Activated CD4-positive, alpha-beta T cell treated with anti-CD3 and anti-CD28 coated beads, Interleukin-2, amount 10 ng/mL, durations not matched to agents 7 days and 5 days (primary cell): ENCODE measurements at regions not wholly inside any gene's neighbourhood (a gene's known extent, or its start where the extent isn't known, plus 50 kb on each side); places are given as distances from the start of the nearest gene placed in this dataset.

Experiments used
- CTCF ChIA-PET: fragments of 350-600 bp; sonication (Branson Sonifier 250); formaldehyde crosslinking; loops from one replicate; lab custom pipeline; 2021; ENCODE audit warnings: antibody characterized with exemption; lab: Charles Lee
- POLR2A ChIA-PET: fragments of 350-600 bp; sonication (Branson Sonifier 250); formaldehyde crosslinking; loops from one replicate; lab custom pipeline; 2021; ENCODE audit warnings: antibody characterized with exemption; lab: Charles Lee
- DNase-seq: peaks from one replicate; pipeline ENCODE4 v3.0.0-alpha.2; 2020
- H3K27ac Mint-ChIP-seq: one replicate; pipeline ENCODE4 v1.8.0; 2021; ENCODE audit warnings: mild to moderate bottlenecking, moderate library complexity, mixed read lengths
- H3K27me3 Mint-ChIP-seq: one replicate; pipeline ENCODE4 v1.8.0; 2021; ENCODE audit warnings: mixed read lengths
- H3K36me3 Mint-ChIP-seq: one replicate; pipeline ENCODE4 v1.8.0; 2021; ENCODE audit warnings: low read depth, mixed read lengths
- H3K4me1 Mint-ChIP-seq: one replicate; pipeline ENCODE4 v1.8.0; 2021; ENCODE audit warnings: mixed read lengths
- H3K4me3 Mint-ChIP-seq: one replicate; pipeline ENCODE4 v1.8.0; 2021; ENCODE audit warnings: mild to moderate bottlenecking, moderate library complexity, mixed read lengths
- H3K9me3 Mint-ChIP-seq: one replicate; pipeline ENCODE4 v1.8.0; 2021; ENCODE audit warnings: mixed read lengths

GRCh38 chr21:15409031-15409430 lies 320.8 kb upstream of the USP25 start:
- POLR2A ChIA-PET = no interaction called here
- Mint-ChIP-seq H3K27ac (no peak overlapping the region), H3K9me3 (peaks cover 15% of the 10 kb centered on the region)

GRCh38 chr21:15410853-15411252 lies 318.9 kb upstream of the USP25 start:
- Mint-ChIP-seq H3K4me1 (no peaks in the 10 kb centered on the region), H3K27me3 (no peaks in the 10 kb centered on the region), H3K9me3 (peaks cover 15% of the 10 kb centered on the region), H3K36me3 (peaks cover 2% of the 10 kb centered on the region), H3K27ac (no peak overlapping the region), H3K4me3 (no peak overlapping the region)
- CTCF ChIA-PET = no interaction called here
- no peak for DNase-seq
- POLR2A ChIA-PET = no interaction called here

More at GRCh38 chr21:15409031-15409430, 320.8 kb upstream of the USP25 start:
- Mint-ChIP-seq H3K4me3 (no peak overlapping the region), H3K36me3 (peaks cover 2% of the 10 kb centered on the region), H3K4me1 (no peaks in the 10 kb centered on the region), H3K27me3 (no peaks in the 10 kb centered on the region)
- CTCF ChIA-PET = no interaction called here
- DNase-seq = no peak

- CTCF ChIA-PET = no interaction called here
- DNase-seq = no peak
- no peak overlapping the region for H3K4me3 Mint-ChIP-seq
- no peak overlapping the region for H3K27ac Mint-ChIP-seq
- H3K9me3 Mint-ChIP-seq = peaks cover 15% of the 10 kb centered on the region
- no peaks in the 10 kb centered on the region for H3K4me1 Mint-ChIP-seq
- H3K36me3 Mint-ChIP-seq = peaks cover 2% of the 10 kb centered on the region
- H3K27me3 Mint-ChIP-seq = no peaks in the 10 kb centered on the region
- POLR2A ChIA-PET = no interaction called here
Measured at GRCh38 chr21:15414057-15414456, 315.7 kb upstream of the USP25 start.

GRCh38 chr21:15415541-15416261 lies 314.1 kb upstream of the USP25 start:
- DNase-seq = no peak
- Mint-ChIP-seq H3K27ac (no peak overlapping the region), H3K27me3 (no peaks in the 10 kb centered on the region), H3K4me3 (no peak overlapping the region), H3K36me3 (peaks cover 2% of the 10 kb centered on the region), H3K9me3 (peaks cover 15% of the 10 kb centered on the region), H3K4me1 (no peaks in the 10 kb centered on the region)
- ChIA-PET POLR2A (no interaction called here), CTCF (interaction anchor here (1.5 kb wide), 1 partner anchor 11 kb away, joined by 3 read pairs; no protein-coding TSS in a partner anchor)

- Mint-ChIP-seq H3K27me3 (no peaks in the 10 kb centered on the region), H3K27ac (no peak overlapping the region), H3K4me3 (no peak overlapping the region), H3K9me3 (no peaks in the 10 kb centered on the region), H3K36me3 (no peaks in the 10 kb centered on the region), H3K4me1 (peaks cover 7% of the 10 kb centered on the region)
- DNase-seq = no peak
- ChIA-PET POLR2A (interaction anchor here (0.6 to 0.7 kb wide), 2 partner anchors 12 to 29 kb away, joined by 3 to 4 read pairs; no protein-coding TSS in a partner anchor), CTCF (no interaction called here)
Measured at GRCh38 chr21:15421441-15421881, 308.3 kb upstream of the USP25 start.

GRCh38 chr21:15421947-15422346 lies 307.8 kb upstream of the USP25 start:
- Mint-ChIP-seq H3K27me3 (no peaks in the 10 kb centered on the region), H3K4me3 (no peak overlapping the region), H3K36me3 (no peaks in the 10 kb centered on the region), H3K4me1 (peaks cover 7% of the 10 kb centered on the region), H3K27ac (no peak overlapping the region), H3K9me3 (no peaks in the 10 kb centered on the region)
- DNase-seq = no peak
- ChIA-PET CTCF (no interaction called here), POLR2A (interaction anchor here (0.7 kb wide), 1 partner anchor 12 kb away, joined by 3 read pairs; no protein-coding TSS in a partner anchor)

GRCh38 chr21:15422783-15423182 lies 307.0 kb upstream of the USP25 start:
- Mint-ChIP-seq H3K27ac (no peak overlapping the region), H3K4me1 (peaks cover 7% of the 10 kb centered on the region), H3K4me3 (no peak overlapping the region), H3K27me3 (no peaks in the 10 kb centered on the region), H3K9me3 (no peaks in the 10 kb centered on the region), H3K36me3 (no peaks in the 10 kb centered on the region)
- DNase-seq = no peak
- ChIA-PET CTCF (no interaction called here), POLR2A (no interaction called here)

- Mint-ChIP-seq H3K27me3 (no peaks in the 10 kb centered on the region), H3K9me3 (no peaks in the 10 kb centered on the region)
Measured at GRCh38 chr21:15423676-15424445, 305.9 kb upstream of the USP25 start.

GRCh38 chr21:15425049-15425448 lies 304.7 kb upstream of the USP25 start:
- ChIA-PET POLR2A (no interaction called here), CTCF (no interaction called here)
- H3K36me3 Mint-ChIP-seq = no peaks in the 10 kb centered on the region

More at GRCh38 chr21:15423676-15424445, 305.9 kb upstream of the USP25 start:
- H3K27ac Mint-ChIP-seq = no peak overlapping the region
- ChIA-PET POLR2A (no interaction called here), CTCF (no interaction called here)
- DNase-seq = no peak
- H3K4me3 Mint-ChIP-seq = no peak overlapping the region
- H3K36me3 Mint-ChIP-seq = no peaks in the 10 kb centered on the region
- H3K4me1 Mint-ChIP-seq = peaks cover 7% of the 10 kb centered on the region

GRCh38 chr21:15430023-15430422 lies 299.8 kb upstream of the USP25 start:
- Mint-ChIP-seq H3K4me3 (no peak overlapping the region), H3K4me1 (no peaks in the 10 kb centered on the region), H3K27ac (no peak overlapping the region), H3K27me3 (no peaks in the 10 kb centered on the region), H3K36me3 (no peaks in the 10 kb centered on the region), H3K9me3 (peaks cover 5% of the 10 kb centered on the region)
- ChIA-PET POLR2A (interaction anchor here (0.6 kb wide), 1 partner anchor 1043 kb away, joined by 3 read pairs; no protein-coding TSS in a partner anchor), CTCF (interaction anchor here (0.9 to 1.4 kb wide), 2 partner anchors 12 to 18 kb away, joined by 3 read pairs; no protein-coding TSS in a partner anchor)
- no peak for DNase-seq

More at GRCh38 chr21:15425049-15425448, 304.7 kb upstream of the USP25 start:
- Mint-ChIP-seq H3K27ac (no peak overlapping the region), H3K4me1 (peaks cover 7% of the 10 kb centered on the region), H3K4me3 (no peak overlapping the region), H3K9me3 (no peaks in the 10 kb centered on the region), H3K27me3 (no peaks in the 10 kb centered on the region)
- DNase-seq = no peak

GRCh38 chr21:15430577-15430976 lies 299.2 kb upstream of the USP25 start:
- CTCF ChIA-PET = interaction anchor here (0.9 to 2.0 kb wide), 3 partner anchors 11 to 18 kb away, joined by 3 to 5 read pairs (median 3); no protein-coding TSS in a partner anchor
- Mint-ChIP-seq H3K36me3 (no peaks in the 10 kb centered on the region), H3K27ac (no peak overlapping the region), H3K9me3 (peaks cover 5% of the 10 kb centered on the region), H3K4me1 (no peaks in the 10 kb centered on the region), H3K4me3 (no peak overlapping the region), H3K27me3 (no peaks in the 10 kb centered on the region)
- POLR2A ChIA-PET = no interaction called here
- no peak for DNase-seq

GRCh38 chr21:15431053-15431452 lies 298.7 kb upstream of the USP25 start:
- H3K4me3 Mint-ChIP-seq = no peak overlapping the region
- CTCF ChIA-PET = interaction anchor here (1.4 to 2.0 kb wide), 2 partner anchors 11 to 19 kb away, joined by 3 to 5 read pairs; no protein-coding TSS in a partner anchor
- no peaks in the 10 kb centered on the region for H3K4me1 Mint-ChIP-seq

GRCh38 chr21:15433091-15433490 lies 296.7 kb upstream of the USP25 start:
- DNase-seq = no peak

More at GRCh38 chr21:15431053-15431452, 298.7 kb upstream of the USP25 start:
- DNase-seq = no peak
- H3K36me3 Mint-ChIP-seq = no peaks in the 10 kb centered on the region
- H3K27ac Mint-ChIP-seq = no peak overlapping the region
- H3K9me3 Mint-ChIP-seq = peaks cover 5% of the 10 kb centered on the region
- no peaks in the 10 kb centered on the region for H3K27me3 Mint-ChIP-seq
- POLR2A ChIA-PET = no interaction called here

More at GRCh38 chr21:15433091-15433490, 296.7 kb upstream of the USP25 start:
- no peaks in the 10 kb centered on the region for H3K27me3 Mint-ChIP-seq
- peaks cover 2% of the 10 kb centered on the region for H3K4me1 Mint-ChIP-seq
- H3K27ac Mint-ChIP-seq = no peak overlapping the region
- peaks cover 5% of the 10 kb centered on the region for H3K9me3 Mint-ChIP-seq
- ChIA-PET CTCF (no interaction called here), POLR2A (no interaction called here)
- no peaks in the 10 kb centered on the region for H3K36me3 Mint-ChIP-seq
- no peak overlapping the region for H3K4me3 Mint-ChIP-seq
